ENCODE measurements at regions not wholly inside any gene's neighbourhood (a gene's known extent, or its start where the extent isn't known, plus 50 kb on each side); places are given as distances from the start of the nearest gene placed in this dataset.

DNA sequence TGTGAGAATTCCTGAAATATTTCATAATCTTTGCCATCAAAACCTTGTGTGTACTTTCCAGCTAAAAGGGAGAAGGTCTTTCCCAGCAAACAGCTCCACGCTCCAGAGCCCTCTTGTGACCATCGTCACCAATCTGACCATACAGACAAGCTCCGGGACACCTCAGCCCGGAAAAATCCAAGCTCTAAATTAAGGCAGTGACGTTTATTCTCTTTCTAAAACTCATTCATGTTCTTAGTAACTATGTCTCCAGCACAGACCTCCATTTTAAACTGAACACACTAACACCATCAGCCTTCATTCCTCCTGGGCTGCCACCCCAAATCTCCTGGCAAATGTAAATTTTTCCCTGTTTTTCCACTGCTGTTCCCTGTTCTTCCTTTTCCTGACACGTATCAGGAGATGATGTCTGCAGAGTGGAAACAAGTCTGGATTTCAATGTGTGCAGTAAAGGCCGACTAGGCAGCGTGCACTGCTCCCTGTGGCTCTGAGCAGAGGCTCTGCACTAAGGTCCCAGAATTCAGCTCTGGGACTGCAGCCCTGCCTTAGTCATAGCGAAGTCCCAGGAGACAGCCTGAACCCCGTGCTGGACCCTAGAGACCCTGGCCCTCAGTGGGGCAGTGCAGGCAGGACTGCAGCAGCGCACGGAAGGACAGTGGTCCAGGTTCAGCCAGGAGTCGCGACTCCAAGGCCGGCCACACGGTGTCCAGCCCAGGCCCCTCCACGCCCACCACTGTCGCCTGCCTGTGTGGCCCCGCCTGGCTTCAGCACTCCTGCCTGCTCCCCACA, 452.5 kb upstream of the SALL3 start:
- DNase-seq (ENCODE audit: low read depth in 3 of 3): no peak

DNA sequence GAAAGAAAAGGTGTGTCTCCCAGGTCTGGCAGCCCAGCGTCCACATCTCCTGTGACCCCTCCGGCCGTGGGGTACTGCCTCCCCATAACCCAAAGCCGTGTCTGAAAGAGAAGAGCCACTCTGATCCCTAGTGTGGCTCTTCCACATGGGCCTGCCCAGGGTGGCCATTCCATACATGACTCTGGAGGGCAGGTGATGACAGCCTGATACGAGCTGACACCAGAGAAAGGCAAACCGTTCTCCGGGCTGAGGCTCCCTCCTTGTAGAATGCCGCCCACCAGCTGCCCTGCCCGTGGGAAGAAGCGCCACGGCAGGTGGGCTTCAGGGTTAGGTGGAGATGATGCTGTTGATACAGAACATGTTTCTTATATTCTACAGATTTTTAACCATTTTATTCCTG, 451.6 kb upstream of the SALL3 start:
- DNase-seq (ENCODE audit: low read depth in 3 of 3): no peak

DNA sequence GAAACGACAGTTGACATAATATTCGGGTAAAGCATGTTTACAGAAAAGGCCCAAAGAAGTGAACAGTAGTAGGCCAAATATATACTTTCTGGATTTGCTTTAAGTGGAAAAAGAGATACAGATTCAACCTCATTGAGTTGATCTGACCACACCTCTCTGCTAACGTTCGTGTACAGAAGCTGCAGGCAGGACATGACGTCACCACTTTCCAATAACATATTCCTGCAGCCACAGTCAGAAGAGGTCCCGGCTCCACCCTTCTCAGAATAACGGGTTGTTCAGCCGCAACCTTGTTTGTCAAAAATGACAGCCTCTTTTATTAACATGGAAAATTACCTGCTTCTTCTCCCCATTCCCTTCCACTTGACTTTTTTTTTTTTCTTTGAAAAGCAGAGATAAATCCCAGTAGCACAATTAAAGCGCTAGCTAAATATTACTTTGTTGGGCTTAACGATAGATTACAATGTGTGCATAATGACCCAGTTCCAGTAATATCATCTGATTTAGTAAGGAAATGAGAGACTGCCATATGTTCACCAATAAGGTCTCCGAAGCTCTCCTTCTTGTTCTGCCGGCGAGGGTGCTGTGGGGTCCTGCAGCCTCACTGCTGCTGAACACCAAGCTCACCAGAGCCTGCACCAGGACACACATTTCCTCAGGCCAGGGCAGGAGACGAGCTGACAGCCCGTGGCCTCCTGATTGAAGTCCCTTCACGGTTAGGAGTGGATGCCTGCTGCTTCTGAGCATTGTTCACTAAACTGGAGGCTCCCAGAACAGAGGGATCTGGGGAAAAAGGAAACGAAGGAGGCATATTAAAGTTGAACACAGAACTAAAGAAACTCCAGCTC, 451.0 kb upstream of the SALL3 start:
- no peak for DNase-seq (ENCODE audit: low read depth in 3 of 3)

DNA sequence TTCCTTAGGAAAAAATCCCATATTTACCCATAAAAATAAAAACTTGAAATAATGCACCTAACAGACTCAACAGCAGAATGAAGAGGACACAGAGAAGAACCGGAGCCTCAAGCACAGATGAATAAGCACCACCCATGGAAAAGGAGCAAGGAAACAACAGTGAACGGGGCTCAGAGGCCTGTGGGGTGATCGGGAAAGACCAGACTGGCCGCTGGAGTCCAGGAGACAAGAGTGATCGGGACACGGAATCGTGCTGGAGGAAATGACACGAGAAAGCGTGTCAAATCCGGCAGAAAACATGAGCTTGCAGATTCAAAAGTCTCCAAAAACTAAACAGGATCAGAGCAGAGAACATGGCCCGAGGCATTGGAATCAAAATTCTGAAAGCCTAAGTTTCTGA, 448.0 kb upstream of the SALL3 start:
- DNase-seq (ENCODE audit: low read depth in 3 of 3): no peak

DNA sequence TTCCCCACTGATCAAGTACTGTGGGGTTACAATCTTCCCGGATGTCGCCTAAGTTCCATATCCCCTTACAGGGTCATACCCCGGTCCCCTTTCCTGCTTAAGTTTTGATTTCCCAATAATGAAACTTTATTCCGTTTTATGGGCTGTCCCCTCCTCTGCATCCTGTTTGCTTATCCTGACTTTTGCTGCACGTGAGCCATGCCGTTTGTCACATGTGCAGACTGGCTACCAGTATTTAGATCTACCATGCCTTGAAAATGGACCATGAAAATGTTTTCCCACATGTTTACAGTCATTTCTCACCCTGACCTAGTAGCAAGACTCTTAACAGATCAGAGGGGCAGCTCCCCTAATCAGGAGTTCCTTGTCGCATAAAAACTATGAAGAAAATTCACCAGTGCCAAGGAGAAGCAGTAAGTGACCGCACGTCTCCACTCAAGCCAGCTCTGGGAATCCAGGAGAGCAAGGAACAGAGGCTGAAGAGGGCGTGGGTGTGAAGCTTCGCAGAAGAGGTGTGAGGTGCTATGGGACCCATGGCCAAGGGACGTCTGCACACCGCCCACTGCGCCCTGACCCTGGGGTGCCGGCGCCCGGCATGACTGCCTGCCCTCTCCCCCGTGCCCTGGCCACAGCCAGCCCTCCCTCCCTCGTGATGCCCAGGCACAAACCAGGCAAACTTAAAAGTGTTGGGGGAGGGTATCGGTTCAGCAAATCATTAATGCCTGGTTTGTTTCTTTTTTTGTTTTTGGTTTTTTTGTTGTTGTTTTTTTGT, 440.8 kb upstream of the SALL3 start:
- no peak for DNase-seq (ENCODE audit: low read depth in 3 of 3)

DNA sequence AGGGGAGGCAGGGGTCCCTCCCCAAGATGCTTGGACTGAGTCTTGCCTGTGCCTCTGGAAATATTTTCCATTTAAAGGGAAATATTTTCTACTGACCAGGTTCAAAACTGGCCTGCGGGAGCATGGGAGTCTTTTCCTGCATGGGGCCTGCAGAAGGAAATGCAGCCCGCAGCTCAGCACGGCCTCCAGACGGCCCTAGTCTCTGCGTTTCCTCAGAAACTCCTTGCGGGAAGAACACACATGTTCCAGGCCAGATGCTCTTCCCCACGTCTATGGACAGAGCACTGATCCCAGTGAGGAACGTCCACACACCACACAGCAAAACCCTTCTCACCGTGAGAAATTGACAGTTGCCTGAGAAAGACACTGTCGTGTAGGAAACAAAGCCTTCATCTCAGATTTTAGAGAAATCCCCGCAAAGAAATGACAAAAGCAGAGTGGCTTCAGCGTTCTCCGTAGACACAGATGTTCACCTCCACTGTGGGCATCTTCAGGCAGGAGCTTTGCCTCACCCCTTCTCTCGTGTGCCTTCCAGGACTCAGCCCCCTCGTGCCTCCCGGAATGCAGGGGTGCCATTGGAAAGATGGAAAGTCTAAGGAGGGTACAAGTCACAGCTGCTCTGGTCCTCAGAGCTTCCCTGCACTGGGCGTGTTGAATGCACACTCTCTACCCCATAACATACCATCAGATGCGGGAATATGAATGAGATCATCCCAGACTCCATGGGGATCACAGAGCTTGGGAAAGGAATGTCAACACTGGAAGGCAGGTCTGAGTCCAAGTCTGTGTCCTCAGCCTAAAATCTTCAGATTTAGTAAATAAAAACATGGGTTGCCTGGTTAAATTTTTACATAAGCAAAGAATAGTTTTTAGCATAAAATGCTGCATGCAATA, 438.7 kb upstream of the SALL3 start:
- no peak for DNase-seq (ENCODE audit: low read depth in 3 of 3)

DNA sequence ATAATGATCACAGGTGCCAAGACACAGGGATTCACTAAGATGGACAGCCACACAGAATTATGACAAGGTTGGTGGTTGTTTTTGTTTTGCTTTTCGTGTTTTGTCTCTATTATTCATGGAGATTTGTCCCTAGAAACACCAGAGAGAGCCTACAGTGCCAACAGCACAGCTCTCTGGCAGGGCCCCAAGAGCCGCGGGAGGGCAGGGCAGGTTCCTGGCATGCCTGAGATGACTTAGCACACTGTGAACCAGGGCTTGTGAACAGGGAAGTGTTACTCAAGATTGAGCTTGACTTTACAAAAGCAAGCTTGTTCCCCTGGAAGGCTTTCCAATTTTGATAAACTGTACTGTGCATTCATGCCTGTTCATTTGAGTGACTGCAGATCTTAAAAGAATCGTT, 437.4 kb upstream of the SALL3 start:
- DNase-seq (ENCODE audit: low read depth in 3 of 3): no peak

DNA sequence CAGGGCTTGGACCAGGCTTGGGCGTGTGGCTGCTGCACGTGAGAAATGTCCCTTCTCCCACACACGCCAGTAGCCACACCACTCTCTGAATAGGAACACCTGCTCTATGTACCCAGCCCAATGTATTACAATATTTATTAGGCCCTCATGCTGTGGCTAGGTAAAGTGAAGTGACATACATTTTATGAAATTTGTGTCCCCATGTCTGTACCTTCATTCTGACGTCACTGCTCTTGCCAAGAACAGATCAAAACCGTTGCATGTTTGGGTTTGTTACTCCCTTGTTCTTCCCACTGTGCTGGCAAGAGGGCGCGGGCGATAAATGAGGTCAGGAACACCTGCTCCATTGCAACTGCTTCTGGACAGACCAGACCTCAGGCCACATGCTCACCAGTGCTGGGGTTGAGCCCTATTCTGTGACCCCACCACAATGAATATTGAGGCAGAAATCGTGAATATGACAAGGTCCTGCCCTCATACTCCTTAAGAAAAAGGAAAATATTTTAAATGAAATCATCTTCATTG, 436.4 kb upstream of the SALL3 start:
- DNase-seq (ENCODE audit: low read depth in 3 of 3): no peak

DNA sequence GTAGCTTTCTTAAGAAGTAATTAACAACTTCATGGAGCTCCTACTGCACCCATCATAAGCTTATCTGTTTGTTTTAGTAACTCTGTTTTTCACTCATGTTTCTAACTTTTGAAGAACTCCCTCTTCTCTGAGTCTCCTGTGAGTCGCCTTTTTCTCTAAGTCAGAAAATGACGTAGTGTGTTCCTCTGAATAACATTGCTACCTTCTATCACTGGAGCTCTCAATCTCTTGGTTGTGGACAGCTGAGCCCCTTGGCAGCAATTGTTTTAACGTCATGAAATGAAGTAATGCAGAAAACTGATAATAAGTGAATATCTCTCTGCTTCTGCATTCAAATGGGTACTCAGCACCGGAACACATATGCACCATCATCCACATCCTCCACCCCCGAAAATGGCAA, 433.3 kb upstream of the SALL3 start:
- DNase-seq (ENCODE audit: low read depth in 3 of 3): no peak

DNA sequence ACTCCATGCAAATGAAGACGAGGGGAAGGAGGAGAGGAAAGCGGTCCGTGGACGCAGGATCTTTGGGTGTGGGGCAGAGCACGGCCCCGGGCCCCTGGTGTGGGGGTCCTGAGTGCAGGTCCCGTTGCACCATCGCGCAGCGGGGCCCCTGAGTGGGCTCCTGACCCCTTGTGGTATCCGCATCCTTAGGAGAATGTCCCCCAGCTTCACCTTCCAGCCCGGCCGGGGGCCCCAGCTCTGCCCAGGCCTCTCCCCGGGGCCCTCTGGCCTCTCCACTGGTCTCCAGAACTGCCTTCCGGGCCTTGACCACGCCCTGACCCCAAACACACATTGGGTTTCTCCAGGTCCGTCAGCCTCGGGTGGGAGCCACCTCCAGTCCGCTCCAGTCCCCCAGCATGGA, 431.8 kb upstream of the SALL3 start:
- DNase-seq (ENCODE audit: low read depth in 3 of 3): no peak

DNA sequence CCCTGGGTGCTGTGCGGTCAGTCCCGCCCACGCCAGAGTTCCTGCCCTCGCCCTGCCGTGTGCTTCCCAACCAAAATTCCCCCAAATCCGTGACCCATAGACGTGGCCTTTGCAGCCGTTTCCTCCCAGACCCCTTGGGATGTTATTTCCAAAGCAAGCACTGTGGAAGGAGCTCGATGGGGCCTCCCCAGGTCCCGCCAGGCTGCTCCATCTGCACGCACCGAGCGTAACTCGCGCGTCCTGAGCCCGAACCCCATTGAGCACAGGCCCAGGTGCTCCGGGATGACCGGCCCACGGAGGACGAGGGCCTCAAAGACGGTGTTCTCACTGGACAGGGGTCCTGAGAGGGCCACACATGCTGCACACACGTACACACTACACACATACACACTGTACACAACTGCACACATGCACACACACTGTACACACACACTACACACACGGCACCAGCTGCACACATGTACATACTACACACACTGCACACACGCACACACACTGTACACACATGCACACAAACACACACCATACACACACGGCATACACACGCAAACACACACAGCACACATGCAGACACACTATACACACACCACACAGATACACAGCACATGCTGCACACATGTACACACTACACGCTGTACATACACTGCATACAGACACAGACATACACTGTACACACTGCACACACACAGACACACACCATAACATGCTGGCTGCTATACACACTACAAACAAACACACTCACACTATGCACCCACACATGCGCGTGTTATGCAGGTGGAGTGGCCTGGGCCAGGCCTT, 431.2 kb upstream of the SALL3 start:
- no peak for DNase-seq (ENCODE audit: low read depth in 3 of 3)

DNA sequence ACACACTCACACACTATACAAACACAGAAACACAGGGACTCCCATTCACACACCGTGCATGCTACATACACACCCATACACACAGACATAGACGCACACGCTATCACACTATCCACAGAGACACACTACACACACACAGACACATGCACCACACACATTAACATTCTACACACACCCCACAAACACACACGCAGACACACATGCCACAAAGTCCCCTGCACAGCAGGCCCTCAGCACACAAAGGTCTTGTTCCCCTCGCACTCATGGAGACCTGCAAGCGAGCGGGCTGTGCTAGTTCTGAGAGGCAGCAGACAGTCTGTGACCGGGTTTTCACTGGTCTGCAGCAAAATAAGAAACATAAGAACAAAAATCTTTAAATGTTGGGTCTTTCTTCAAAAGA, 429.6 kb upstream of the SALL3 start:
- DNase-seq (ENCODE audit: low read depth in 3 of 3): no peak

DNA sequence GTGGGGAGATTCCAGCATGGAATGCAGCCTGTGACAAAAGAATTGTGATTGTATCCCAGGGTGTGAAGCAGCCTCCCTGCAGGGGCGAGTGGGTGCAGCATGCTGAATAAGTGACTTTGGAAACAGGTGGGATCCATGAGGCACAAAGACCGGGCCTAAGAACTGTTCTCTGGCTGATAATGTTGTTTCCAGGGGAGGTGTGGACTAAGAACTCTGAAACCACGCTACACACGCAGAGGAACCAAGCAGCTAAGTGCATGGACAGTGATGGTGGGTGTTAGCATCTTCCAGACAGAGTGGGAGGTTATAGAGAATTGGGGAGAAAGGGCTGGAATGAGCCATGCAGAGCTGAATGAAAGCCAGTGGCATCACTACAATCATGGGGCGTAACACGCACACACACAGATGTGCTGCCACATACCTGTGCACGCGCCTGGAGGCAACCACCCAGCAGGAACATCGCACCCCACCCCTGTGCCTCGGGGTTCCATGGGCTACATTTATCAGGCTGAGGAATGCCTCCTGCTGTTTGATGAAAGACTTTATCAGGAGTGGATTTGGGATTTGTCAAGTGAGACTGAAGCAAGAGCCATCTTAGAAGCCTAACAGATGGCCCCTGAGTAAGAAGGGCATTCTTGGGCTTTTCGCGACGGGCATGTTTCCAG, 424.5 kb upstream of the SALL3 start:
- no peak for DNase-seq (ENCODE audit: low read depth in 3 of 3)

DNA sequence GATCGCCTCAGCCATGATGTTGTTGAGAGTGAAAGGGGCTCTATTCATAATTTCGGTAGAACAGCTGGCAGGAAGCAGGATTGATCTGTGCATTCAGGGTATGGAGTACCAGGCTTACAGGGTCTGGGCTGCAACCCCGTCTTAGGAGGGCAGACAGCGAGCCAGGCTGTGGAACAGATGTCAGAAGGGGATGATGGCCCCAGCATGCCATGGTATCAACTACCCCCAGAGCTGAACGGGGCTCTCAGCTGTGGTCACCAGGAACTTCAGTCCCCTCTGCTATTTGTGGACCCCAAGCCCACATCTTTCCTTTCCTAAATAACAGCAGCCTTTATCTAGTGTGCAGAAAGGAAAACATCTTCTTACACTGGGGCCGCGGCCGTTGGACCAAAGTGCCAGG, 422.2 kb upstream of the SALL3 start:
- DNase-seq (ENCODE audit: low read depth in 3 of 3): no peak

DNA sequence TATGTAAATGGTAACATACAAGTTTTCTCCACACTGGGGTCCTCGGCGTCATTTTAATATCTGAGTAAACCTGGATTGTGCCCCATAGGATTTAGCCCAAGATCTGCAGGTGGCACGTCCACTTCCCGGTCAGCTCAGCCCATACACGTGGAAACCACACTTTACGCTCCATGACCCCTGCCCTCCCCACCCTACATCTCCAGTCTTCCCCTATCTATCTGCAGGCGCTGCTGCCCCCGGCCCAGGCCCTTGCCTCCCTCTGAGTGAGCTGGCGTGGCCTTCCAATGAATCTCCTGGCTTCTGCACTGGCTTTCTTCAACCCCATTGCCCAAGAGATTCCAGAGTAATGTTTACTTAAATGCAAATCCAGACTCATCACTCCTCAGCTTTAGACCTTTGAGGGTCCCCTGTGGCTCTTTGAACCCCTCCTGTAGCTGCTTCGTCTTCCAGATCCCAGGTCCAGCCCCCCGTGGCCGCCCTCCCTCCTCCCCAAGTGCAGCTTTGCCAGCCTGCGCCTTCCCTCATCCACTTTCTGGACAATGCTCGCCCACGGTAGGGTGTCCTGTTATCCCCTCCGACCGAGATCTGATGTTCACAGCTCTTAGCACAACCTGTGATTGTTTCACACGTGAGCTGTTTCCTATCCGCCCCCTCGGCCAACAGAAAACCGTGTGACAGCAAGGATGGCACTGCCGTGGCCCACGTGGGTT, 421.4 kb upstream of the SALL3 start:
- no peak for DNase-seq (ENCODE audit: low read depth in 3 of 3)

DNA sequence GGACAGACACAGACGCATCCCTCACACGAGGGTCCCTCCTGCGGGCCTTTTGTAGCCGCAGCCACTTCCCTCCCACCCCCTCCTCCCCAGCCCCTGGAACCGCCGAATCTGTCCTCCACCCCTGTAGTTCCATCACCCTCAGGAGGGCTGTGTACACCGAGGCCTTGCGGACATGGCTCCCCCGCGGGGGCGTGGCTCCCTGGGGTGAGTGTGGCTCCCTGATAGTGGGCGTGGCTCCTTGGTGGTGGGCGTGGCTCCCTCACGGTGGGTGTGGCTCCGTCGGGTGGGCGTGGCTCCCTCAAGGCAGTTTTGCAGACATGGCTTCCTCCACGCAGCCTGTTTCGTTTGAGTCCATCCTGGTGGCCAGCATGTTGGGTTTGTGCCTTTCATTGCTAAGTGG, 420.7 kb upstream of the SALL3 start:
- no peak for DNase-seq (ENCODE audit: low read depth in 3 of 3)

DNA sequence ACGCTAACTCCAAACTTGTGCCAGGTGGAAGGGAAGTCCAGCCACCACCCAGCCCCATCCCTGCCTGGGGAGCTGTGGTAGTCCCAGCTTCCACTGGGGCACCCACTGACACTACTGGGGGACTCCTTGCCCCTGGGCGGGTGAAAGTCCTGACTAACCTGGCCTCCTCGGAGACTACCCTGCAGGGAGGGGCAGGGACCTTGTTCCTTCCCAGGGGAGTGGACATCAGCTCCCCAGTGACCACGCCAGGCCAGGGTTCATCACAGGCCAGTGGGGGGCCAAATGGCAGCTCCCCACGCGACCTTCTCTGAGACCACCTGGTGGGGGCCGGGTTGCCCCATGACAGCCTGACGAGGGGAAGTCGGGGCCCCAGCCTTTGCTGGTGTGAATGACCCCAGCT, 420.0 kb upstream of the SALL3 start:
- DNase-seq (ENCODE audit: low read depth in 3 of 3): no peak

DNA sequence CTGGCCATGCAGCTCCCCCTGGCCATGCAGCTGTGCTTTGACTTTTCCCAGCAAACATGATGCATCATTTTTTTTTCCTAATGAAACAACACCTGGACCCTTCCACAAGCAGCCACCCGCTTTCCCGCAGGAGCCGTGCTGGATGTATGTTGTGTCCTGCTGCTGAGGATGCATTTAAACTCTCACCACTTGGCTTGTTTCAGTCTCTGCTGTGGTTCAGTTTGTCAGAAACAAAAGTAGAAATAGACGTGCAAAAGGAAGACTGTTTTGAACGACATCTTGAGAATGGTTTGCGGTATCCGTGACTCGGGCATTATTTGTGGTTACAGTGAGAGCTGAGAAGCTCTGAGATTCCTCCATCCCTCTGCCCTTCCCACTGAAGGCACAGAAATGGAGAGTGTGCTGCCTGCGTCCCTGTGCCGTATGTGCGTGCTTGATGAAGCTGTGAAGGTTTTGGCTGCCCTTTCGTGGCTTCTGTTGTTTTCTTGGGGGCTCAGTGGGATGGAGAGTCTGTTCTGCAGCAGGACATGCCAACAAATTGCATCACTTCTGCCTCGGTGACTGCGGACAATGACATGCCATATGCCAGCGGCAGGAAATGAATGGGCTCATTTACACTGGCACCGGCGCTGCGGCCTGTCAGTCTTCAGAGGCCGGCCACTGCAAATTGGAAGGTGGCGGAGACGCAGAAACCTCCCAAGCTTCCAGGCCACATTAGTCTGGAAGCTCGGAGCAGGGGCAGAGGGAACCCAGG, 417.7 kb upstream of the SALL3 start:
- DNase-seq (ENCODE audit: low read depth in 3 of 3): no peak
